HepG2 (cell line): ENCODE measurements at regions not wholly inside any gene's neighbourhood (a gene's known extent, or its start where the extent isn't known, plus 50 kb on each side); places are given as distances from the start of the nearest gene placed in this dataset.

ENCODE experiments used
- ATAC-seq: fragments of 200-7000 bp; cut with Tn5 transposase; 3 replicates; pipeline ENCODE4 v1.9.1; 2020; ENCODE audit warnings: mild to moderate bottlenecking, moderate library complexity
- BruUV-seq: library from RNA; stranded (reverse); fragments of 400-500 nt; replicated peaks from 2 replicates; lab custom pipeline; 2021; lab: Mats Ljungman, UMichigan
- CTCF ChIA-PET: fragments of 300-600 bp; formaldehyde crosslinking; extraction: SDS; loops from one replicate; lab custom pipeline; 2021; ENCODE audit warnings: low total read pairs, inconsistent platforms, low intra/inter-chr PET ratio; lab: Yijun Ruan, JAX
- POLR2A ChIA-PET: fragments of 350-600 bp; sonication (Branson Sonifier 250); formaldehyde crosslinking; loops from one replicate; lab custom pipeline; 2020; ENCODE audit warnings: antibody characterized with exemption, inconsistent platforms; lab: Yijun Ruan, JAX
- DNase-seq: peaks from one replicate; pipeline ENCODE4 v3.0.0-alpha.2; 2015; ENCODE audit warnings: low spot score
- FAIRE-seq: peaks from 3 replicates; lab custom pipeline; 2011; peaks lifted over from hg19 to GRCh38; lab: Jason Lieb, UNC
- H2AFZ ChIP-seq: one replicate; pipeline ENCODE4 v1.6.1; 2011; ENCODE audit warnings: low read length, inconsistent platforms
- H3K27ac ChIP-seq: fragments of 300-600 bp; 3 replicates; pipeline ENCODE4 v1.8.0; 2011; ENCODE audit warnings: mixed run types, mild to moderate bottlenecking, mixed read lengths, low read length, inconsistent platforms; ENCODE audit not compliant: insufficient read depth; ENCODE audit errors: extremely low read length
- H3K27me3 ChIP-seq, 2 experiments: fragments of 200-600 bp in 1 of 2; 2 replicates in 1 of 2; 3 replicates in 1 of 2; pipeline versions ENCODE4 v1.6.0 to v1.8.0; 2011; ENCODE audit warnings: low read length in 2 of 2, mild to moderate bottlenecking in 2 of 2, moderate library complexity in 2 of 2, inconsistent platforms in 1 of 2; ENCODE audit not compliant: insufficient read depth in 2 of 2, control insufficient read depth in 1 of 2
- H3K36me3 ChIP-seq, 2 experiments: fragments of 200-600 bp in 1 of 2; replicated peaks in 1 of 2; 2 replicates in 1 of 2; 3 replicates in 1 of 2; pipeline versions ENCODE4 v1.5.1 to v1.8.0; 2011; ENCODE audit warnings: low read length in 2 of 2, inconsistent platforms in 1 of 2; ENCODE audit not compliant: insufficient read depth in 2 of 2, control insufficient read depth in 1 of 2
- H3K4me1 ChIP-seq: 2 replicates; pipeline ENCODE4 v1.5.1; 2012; ENCODE audit warnings: low read length, inconsistent platforms; ENCODE audit not compliant: insufficient read depth
- H3K4me2 ChIP-seq: 2 replicates; pipeline ENCODE4 v1.6.0; 2011; ENCODE audit warnings: low read depth, low read length, inconsistent platforms
- H3K4me3 ChIP-seq, 3 experiments: fragments of 200-600 bp in 1 of 3; sonication (generic), shearing (Covaris generic) in 1 of 3; replicated peaks in 1 of 3; 2 replicates each; pipeline ENCODE4 v1.5.1; 2011 to 2016; ENCODE audit warnings: low read length in 3 of 3, inconsistent platforms in 2 of 3, low read depth in 2 of 3, mild to moderate bottlenecking in 2 of 3, control low read depth in 1 of 3, mixed read lengths in 1 of 3; ENCODE audit not compliant: insufficient read depth in 1 of 3
- H3K79me2 ChIP-seq: one replicate; pipeline ENCODE4 v1.6.1; 2011; ENCODE audit warnings: low read length, inconsistent platforms; ENCODE audit not compliant: insufficient read depth
- H3K9ac ChIP-seq: 2 replicates; pipeline ENCODE4 v1.6.0; 2011; ENCODE audit warnings: mild to moderate bottlenecking, low read depth, low read length, inconsistent platforms; ENCODE audit not compliant: insufficient read depth
- H3K9me3 ChIP-seq: 2 replicates; pipeline ENCODE4 v1.5.1; 2012; ENCODE audit warnings: mild to moderate bottlenecking, low read length
- H4K20me1 ChIP-seq: 2 replicates; pipeline ENCODE4 v1.6.0; 2011; ENCODE audit warnings: inconsistent platforms, mild to moderate bottlenecking, low read length, moderate library complexity; ENCODE audit not compliant: insufficient read depth
- MBNL3 ChIP-seq: fragments of 250-450 bp; sonication (Bioruptor Pico); conservative IDR thresholded peaks from 2 replicates; pipeline ENCODE4 v1.8.0; 2022; ENCODE audit warnings: mild to moderate bottlenecking, inconsistent platforms
- SKIL ChIP-seq: sonication (generic); formaldehyde crosslinking; IDR thresholded peaks from 2 replicates; pipeline ENCODE4 v1.8.0; 2022; ENCODE audit warnings: missing genetic modification reagents, mild to moderate bottlenecking, moderate library complexity, borderline replicate concordance
- TFAP4 ChIP-seq: sonication (generic); IDR thresholded peaks from 2 replicates; pipeline ENCODE4 v1.6.1; 2016; ENCODE audit warnings: low read depth, borderline replicate concordance
- THAP11 ChIP-seq: IDR thresholded peaks from 2 replicates; pipeline ENCODE4 v1.6.1; 2016; ENCODE audit warnings: missing biosample characterization, missing genetic modification reagents
- ZNF790 ChIP-seq: sonication (generic); formaldehyde crosslinking; IDR thresholded peaks from 2 replicates; pipeline ENCODE4 v1.8.0; 2022; ENCODE audit warnings: missing genetic modification reagents, mild to moderate bottlenecking, borderline replicate concordance
- WGBS: methylation state at CpG from one replicate; pipeline ENCODE4 v1.1.6; 2017; ENCODE audit warnings: low lambda C conversion rate; 5-methylcytosine and 5-hydroxymethylcytosine counted together
- in situ Hi-C: cut with HindIII; loops from 2 replicates; pipeline ENCODE4 v1.10.0; 2017; ENCODE audit warnings: low pct_unique_long_range_greater_than_20kb; ENCODE audit not compliant: extremely low pct_ligation_motif_present
- intact Hi-C: fragments of 100-400 bp; cut with micrococcal nuclease; formaldehyde crosslinking; loops from one replicate; pipeline ENCODE4 v1.10.0; 2022; ENCODE audit not compliant: unreplicated experiment
- TF ChIP-seq, protein P1 (sequence below): sonication (generic); formaldehyde crosslinking; IDR thresholded peaks from 2 replicates; pipeline ENCODE4 v1.8.0; 2022; ENCODE audit warnings: missing genetic modification reagents, mild to moderate bottlenecking, borderline replicate concordance

- no peak for TF ChIP-seq SKIL
- TF ChIP-seq, all 625 proteins: peak for 0
Measured at GRCh38 chr11:23099256-23099655, 239.0 kb upstream of the CCDC179 start (continued).

DNA sequence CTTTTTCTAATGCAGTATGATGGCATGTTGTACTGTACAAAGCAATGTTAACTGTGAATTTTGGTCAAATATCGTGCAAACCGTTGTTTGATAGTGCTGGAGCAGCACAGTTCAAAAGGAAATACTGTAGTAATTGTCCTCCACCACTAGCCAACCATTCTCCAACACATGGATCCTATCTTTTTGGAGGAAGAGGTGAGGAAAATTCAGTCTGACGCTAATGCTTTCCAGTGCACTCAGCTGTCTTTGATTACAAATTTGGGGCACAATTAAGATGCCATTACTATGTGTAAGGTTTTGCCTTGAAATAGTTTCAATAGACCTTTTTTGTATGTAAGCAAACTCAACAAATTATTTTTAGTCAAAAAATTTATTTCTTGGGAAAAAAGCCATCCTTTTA lies 240.5 kb upstream of the CCDC179 start:
- in situ Hi-C loops = loop anchor here (25.0 kb wide), 1 partner anchor 1287 kb away; no protein-coding TSS in a partner anchor
- TF ChIP-seq, protein P1, sequence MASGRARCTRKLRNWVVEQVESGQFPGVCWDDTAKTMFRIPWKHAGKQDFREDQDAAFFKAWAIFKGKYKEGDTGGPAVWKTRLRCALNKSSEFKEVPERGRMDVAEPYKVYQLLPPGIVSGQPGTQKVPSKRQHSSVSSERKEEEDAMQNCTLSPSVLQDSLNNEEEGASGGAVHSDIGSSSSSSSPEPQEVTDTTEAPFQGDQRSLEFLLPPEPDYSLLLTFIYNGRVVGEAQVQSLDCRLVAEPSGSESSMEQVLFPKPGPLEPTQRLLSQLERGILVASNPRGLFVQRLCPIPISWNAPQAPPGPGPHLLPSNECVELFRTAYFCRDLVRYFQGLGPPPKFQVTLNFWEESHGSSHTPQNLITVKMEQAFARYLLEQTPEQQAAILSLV (CRISPR knock-in tag) = no peak
- no peak for TF ChIP-seq THAP11
- no peak for TF ChIP-seq TFAP4
- no peak for TF ChIP-seq MBNL3 (CRISPR knock-in tag)
- no peak for TF ChIP-seq ZNF790
- TF ChIP-seq, all 625 proteins: peak for 0
- no peaks in the 10 kb centered on the region; a peak in 1 of 5 replicates for H3K27me3 ChIP-seq
- DNase-seq (no peak), ATAC-seq (no peak), FAIRE-seq (no peak)
- no peaks in the 10 kb centered on the region for H3K79me2 ChIP-seq
- H3K4me2 ChIP-seq = no peak overlapping the region
- no peak overlapping the region for H3K9ac ChIP-seq
- H2AFZ ChIP-seq = no peak overlapping the region
- ChIA-PET CTCF (no interaction called here), POLR2A (no interaction called here)
- BruUV-seq = no TSS peak
- no peaks in the 10 kb centered on the region for H3K4me1 ChIP-seq
- no peaks in the 10 kb centered on the region for H4K20me1 ChIP-seq
- H3K4me3 ChIP-seq = no peak overlapping the region
- 14% methylated on average over 3 of the region's 3 CpGs for WGBS
- intact Hi-C loops = no loop called here
- H3K27ac ChIP-seq = no peak overlapping the region
- H3K9me3 ChIP-seq = no peaks in the 10 kb centered on the region
- no peaks in the 10 kb centered on the region for H3K36me3 ChIP-seq
